Motor neuron (in vitro differentiated cells): ENCODE measurements at regions not wholly inside any gene's neighbourhood (a gene's known extent, or its start where the extent isn't known, plus 50 kb on each side); places are given as distances from the start of the nearest gene placed in this dataset.

Experiments
- ATAC-seq, 8 experiments: fragments of 200-7000 bp; cut with Tn5 transposase; replicated peaks in 6 of 8; 2 replicates each; pipeline ENCODE4 v1.8.0; 2021; ENCODE audit warnings: mild to moderate bottlenecking in 8 of 8, moderate library complexity in 8 of 8
- H3K27ac ChIP-seq, 2 donors: fragments of 250-450 bp; sonication (Bioruptor Pico); 2 replicates each; pipeline ENCODE4 v1.9.0; 2021; ENCODE audit warnings: antibody characterized with exemption in 2 of 2, mild to moderate bottlenecking in 2 of 2, moderate library complexity in 1 of 2
- H3K4me1 ChIP-seq, 2 donors: fragments of 250-450 bp; sonication (Bioruptor Pico); replicated peaks in 1 of 2; 2 replicates each; pipeline ENCODE4 v1.6.1; 2021; ENCODE audit warnings: antibody characterized with exemption in 2 of 2, mild to moderate bottlenecking in 2 of 2, moderate library complexity in 1 of 2
- H3K4me3 ChIP-seq, 5 donors: fragments of 250-450 bp; sonication (Bioruptor Pico); 2 replicates each; pipeline ENCODE4 v1.9.0; 2021; ENCODE audit warnings: antibody characterized with exemption in 5 of 5, mild to moderate bottlenecking in 5 of 5, moderate library complexity in 4 of 5
- WGBS, 10 experiments: fragments of 450-650 bp; shearing (Covaris generic); methylation state at CpG; one replicate each; pipeline ENCODE4 v1.0.0; 2022; 5-methylcytosine and 5-hydroxymethylcytosine counted together
- in situ Hi-C, 9 experiments: fragments of 400-800 bp; cut with MboI; loops; one replicate each; pipeline ENCODE4 v1.15.0; 2021; ENCODE audit warnings: low sequenced_read_pairs in 9 of 9, low pct_unique_long_range_greater_than_20kb in 2 of 9; ENCODE audit not compliant: unreplicated experiment in 9 of 9

DNA sequence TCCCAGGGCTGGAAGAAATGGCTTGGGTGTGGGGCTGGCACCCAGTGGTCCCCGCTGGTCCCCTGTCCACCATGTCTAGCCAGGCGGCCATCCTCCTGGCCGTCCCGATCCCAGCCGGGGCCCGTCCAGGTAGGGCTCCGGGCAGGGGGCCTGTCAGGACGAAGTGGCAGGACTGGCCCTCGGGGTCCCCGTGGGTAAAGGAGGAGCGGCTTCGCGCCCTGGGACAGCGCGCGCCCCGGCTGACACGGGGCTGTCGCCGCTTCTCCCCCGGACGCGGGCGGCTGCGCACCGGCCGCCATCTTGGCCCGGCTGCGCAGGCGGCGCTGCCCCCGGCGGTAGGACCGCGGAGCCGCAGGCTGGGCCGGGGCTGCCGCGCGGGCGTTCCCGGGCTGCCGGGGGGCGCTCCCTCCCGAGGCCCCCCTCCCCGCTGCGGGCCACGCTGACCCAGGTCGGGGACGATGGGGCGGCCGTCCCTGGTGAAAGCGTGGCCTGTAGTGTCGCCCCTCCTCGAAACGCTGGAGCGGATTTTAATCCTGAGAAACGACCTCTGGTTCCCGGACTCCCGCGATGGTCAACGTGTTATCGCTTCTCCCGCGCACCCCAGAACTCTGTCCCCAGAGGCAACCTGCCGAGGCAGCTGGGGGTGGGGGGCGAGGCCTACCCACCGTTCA, 60.4 kb upstream of the BCOR start:
- in situ Hi-C loops, result no loop called here
- WGBS, 10 experiments, result 40% methylated on average over 5 of the region's 68 CpGs; no CpG with 5 or more reads in 9 of the 10 experiments

DNA sequence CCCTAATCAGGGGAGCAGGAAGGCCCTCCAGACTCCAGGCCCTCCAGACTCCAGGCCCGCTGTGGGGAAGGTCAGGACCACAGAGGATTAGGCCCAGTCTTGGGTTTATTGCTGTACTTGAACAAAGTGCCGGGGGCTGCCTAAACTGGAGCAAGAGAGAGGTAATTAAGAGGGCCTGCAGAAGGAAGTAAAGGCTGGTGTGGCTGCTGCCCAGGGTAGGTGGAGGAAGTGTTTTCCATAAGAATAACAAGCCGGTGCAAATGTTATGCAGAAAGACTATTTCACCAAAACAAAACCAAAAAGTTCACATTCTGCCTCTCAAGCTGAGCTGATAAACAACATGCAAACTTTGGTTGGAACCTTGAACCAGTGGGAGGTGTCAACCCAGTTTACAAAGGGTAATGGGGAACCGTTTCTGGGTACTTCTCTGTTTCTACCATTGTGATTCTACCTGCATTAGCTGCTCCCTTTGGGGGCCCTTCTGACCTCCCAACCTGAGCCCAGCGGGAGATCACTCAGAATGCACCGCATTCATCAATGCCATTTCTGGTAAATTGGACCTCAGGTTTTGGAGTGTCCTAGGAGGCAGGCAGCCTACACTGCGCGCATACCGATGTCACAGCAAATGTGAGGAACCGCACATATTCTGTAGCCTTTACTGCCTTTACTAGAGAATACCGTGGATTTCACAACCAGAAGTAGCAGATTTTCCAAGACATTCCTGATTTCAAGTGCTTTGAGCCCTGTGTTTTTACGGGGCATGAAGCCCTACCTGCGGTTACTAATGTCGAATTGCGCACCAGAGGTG, 59.7 kb upstream of the BCOR start:
- Histone ChIP-seq H3K27ac (peak overlapping the region; percentile 93 to 97), H3K4me3 (peak overlapping the region; percentile 33 to 44 (median 39)), H3K4me1 (peaks cover 32 to 34% of the 10 kb centered on the region in 2 donors)
- no peak for ATAC-seq
- in situ Hi-C loops, result no loop called here
- 20 to 100% (median 49%) methylated on average over 1 to 12 of the region's 15 CpGs; no CpG with 5 or more reads in 5 of the 10 experiments for WGBS, 10 experiments

More for the DNA sequence above, 60.4 kb upstream of the BCOR start:
- ATAC-seq, result peak; percentile 4 to 50 (median 18)
- Histone ChIP-seq H3K4me1 (peaks cover 27 to 32% of the 10 kb centered on the region in 2 donors), H3K4me3 (peak overlapping the region; percentile 33 to 44 (median 39)), H3K27ac (peak overlapping the region; percentile 93 to 95)

DNA sequence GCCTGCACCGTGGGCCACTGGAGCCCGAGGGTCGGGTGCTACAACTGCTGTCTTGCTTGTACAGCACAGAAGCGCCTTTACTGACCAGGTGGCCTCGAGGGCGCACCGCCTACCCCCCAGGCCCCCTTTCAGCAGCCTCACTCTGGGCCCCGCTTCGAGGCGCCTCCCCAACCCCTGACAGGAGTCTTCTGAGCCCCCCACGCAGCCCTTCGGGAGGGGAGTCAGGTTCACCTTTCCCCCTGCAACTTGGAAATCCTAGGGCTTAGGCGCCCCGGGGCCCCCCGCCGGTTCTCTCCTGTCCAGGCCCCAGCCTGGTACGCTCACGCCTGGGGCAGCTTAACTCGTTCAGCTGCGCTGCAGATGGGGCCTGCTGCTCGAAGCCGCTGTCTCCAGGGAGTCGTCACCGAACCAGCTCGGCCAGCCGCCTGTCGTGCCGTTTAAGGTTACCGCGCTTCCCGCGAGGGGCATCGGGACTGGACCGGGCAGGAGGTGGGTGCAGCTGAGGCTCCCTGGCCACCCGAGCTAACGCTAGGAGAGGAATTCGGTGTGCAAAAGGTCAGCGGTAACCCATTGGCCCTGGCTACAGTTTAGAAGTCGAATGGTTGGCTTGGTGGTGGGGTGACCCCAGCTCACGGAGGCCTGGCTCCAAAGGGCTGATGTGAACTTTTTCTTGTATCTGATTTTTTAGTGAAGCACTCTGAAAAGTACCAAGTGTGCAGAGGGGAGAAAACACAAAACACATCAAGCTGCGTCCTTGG, 58.9 kb upstream of the BCOR start:
- WGBS, 10 experiments, result 48 to 100% (median 67%) methylated on average over 1 to 5 of the region's 41 CpGs; no CpG with 5 or more reads in 5 of the 10 experiments
- Histone ChIP-seq H3K4me3 (peak overlapping the region in 3 of 5 donors; percentile 30 to 46 (median 30)), H3K4me1 (peaks cover 40 to 42% of the 10 kb centered on the region in 2 donors), H3K27ac (peak overlapping the region; percentile 90 to 97)
- ATAC-seq, result no peak
- in situ Hi-C loops, result no loop called here

DNA sequence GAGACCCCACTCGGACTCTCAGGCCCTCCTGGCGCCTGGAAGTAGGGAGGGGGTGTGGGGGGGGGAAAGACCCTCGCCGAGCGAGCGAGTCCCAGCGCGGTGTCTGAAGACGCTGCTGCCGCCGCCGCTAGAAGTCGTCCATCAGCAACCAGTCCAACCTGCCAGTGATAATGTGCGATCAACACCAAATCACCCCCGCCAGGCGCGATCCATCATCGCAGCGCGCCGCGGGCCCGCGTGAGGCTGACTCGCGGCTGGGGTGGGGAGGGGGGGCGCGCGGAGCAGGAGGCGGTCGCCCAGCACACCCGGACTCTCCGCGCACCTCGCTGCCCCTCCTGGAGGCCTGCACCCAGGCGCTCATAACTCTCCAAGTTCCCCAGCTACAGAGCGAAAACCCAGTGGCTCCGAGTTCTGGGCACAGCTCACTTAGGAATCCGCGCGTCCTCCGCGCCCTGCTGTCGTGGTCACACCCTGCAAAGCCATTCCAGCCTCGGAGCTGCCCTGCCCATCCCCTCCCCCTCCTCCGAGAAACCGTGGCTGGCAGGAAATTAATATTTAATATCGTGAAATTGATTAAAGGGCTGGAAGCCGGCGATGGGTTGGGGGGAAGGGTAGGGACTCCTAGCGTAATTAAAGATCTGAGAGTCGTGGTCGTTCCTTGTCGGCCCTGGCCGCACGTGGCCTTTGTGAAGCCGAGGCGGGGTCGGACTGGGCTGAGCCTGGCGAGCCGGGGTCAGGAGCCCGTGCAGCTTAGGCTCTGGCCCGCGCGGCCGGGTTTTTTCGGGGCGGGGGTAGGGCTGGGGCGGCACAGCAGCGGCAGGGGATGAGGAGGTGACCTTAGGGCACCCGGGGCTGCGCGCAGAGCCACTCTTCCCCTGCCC, 58.1 kb upstream of the BCOR start:
- 30% methylated on average over 6 of the region's 73 CpGs; no CpG with 5 or more reads in 9 of the 10 experiments for WGBS, 10 experiments
- Histone ChIP-seq H3K4me3 (peak overlapping the region; percentile 30 to 46 (median 30)), H3K4me1 (peaks cover 47 to 48% of the 10 kb centered on the region in 2 donors), H3K27ac (peak overlapping the region; percentile 90 to 97)
- ATAC-seq, result peak in 5 of 8 experiments; percentile 13 to 33 (median 28)
- in situ Hi-C loops, result no loop called here

DNA sequence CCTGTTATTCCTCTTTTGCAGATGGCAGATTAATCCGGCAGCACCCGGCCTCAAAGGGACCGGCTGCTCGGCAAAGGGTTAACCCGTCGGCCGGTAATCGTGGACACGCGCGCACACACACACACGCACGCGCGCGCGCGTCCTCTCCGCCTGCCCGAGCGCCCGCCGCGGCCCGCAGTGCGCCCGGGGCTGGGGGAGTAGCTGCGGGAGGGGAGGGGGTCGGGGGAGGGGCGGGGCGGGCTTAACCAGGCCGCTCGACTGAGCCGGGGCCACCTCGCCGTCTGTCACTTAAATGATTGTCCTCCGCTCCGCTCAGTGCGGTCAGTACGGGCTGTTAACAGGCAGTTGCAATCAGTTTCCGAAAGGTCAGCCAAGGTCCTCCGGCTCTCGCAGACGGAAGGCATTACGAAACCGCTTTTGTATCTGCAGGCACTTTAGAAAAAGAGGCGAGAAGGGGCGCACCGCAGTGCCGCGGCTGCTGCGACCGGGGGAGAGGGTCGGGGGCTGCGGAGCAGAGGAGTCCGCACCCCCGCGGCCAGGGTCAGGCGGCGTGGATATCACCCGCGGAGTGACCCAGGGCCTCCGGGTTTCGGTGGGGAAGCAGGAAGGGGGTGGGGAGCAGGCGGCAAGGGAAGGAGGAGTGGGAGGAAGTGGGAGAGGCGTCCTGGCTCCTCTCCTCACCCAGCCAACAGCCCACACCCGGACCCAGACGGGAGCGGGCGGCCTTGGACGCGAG, 57.3 kb upstream of the BCOR start:
- peak overlapping the region; percentile 30 to 46 (median 30) for H3K4me3 ChIP-seq
- ATAC-seq, result peak; percentile 5 to 64 (median 54)
- WGBS, 10 experiments, result no CpG with 5 or more reads among the region's 72 CpGs
- in situ Hi-C loops, result no loop called here
- H3K27ac ChIP-seq, result peak overlapping the region; percentile 90 to 97
- peaks cover 48 to 54% of the 10 kb centered on the region in 2 donors for H3K4me1 ChIP-seq

DNA sequence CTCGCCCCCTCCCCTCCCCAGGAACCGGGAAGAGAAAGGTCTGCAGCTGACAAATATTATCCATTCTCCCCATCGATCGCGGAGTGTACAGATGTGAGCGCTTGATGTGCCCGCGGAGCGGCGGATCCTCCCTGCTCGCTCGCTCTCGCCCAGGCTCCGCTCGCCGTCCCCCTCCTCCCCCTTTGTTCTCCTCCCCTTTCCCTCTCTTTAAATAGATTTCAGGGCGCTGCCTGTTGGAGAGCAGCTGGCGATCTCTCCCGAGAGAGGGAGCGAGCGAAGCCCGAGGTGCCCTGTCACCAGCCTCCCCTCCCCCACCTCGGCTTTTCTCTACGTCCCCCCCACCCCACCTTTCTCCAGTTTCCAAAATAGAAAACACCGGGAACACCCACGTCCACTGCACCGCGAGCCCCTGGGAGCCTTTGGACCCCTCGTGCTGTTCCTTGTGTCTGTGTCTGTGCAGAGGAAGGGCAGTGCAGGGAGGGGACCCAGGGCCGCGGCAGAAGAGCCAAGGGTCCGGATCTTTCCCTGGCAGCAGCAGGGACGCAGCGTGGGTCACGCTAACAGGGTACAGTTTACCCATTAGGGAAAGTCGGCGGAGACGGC, 56.6 kb upstream of the BCOR start:
- ATAC-seq, result peak; percentile 16 to 54 (median 44)
- Histone ChIP-seq H3K4me3 (peak overlapping the region; percentile 30 to 46 (median 30)), H3K27ac (peak overlapping the region; percentile 90 to 97), H3K4me1 (peaks cover 55 to 61% of the 10 kb centered on the region in 2 donors)
- in situ Hi-C loops, result no loop called here
- no CpG with 5 or more reads among the region's 38 CpGs for WGBS, 10 experiments

DNA sequence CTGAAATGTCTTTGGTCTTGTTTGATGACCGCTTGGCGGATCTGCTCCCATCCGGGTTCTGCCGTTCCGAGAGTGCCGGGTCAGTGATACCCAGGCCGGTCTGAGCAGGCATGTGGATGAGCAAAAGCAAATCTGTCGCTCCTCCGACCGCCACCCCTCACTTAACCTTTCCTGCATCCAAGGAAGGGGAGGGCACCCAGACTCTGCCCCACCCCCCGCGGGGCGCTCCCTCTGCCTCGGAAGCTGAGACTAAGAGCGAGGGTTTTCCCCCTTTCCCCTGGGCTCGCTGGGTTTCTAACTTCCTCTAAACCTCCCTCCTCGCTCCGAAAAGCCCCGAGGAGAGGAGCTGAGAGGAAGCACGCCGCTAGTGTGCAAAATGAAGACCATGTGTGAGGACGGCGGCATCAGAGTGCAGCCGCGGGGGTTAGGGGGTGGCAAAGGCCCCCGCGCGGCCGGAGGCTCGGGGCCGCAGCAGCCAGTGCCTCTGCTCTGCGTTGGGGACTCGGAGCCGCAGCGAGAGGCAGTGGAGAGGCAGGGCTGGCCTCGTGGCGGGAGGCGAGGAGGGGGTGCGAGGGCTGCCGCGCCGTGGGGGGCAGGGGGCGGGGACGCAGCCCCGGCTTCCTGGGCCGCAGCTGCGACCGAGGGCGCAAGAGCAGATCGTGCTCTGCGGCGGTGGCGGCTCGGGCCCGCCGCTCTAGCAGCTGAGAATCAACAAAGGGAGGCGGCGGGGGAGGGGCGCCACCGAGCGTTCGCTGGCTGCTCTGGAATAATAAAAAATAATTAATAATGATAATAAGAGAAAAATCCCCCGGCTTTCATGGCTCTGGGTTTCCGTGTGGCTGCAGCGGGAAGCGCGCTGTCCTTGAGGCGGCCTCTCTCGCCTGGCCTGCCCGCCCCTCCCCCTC, 55.8 kb upstream of the BCOR start:
- Histone ChIP-seq H3K4me3 (peak overlapping the region; percentile 30 to 46 (median 30)), H3K4me1 (peaks cover 61 to 64% of the 10 kb centered on the region in 2 donors), H3K27ac (peak overlapping the region; percentile 90 to 97)
- ATAC-seq, result peak; percentile 6 to 50 (median 36)
- in situ Hi-C loops, result no loop called here
- WGBS, 10 experiments, result 15% methylated on average over 4 of the region's 70 CpGs; no CpG with 5 or more reads in 9 of the 10 experiments

DNA sequence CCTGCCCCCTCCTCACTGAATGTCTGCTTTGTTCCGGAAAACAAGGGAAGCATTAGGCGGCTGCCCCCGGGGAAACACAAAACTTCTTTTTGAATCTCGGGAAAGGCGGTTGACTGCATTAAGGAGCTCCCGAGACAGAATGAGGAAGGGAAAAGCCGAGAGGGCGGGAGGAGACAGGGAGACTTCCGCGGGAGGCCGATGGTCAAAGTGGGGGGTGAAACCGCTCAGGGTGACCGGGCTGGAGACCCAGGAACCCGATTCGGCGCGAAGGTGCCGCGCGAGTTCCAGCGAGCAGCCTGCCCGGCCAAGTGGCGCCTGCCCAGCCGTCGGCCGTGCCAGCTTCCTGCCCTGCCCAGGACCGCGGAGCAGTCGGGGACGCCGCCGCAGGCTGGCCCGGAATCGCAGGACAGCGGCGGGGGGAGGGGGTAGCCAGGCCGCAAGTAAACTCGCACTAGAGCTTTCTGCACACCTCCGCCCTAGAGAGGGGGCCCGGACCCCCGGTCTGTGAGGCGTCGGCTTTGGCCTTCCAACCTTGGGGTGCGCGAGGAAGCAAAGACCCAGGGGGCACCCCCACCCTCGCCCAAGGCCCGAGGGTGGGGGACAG, 55.1 kb upstream of the BCOR start:
- peak overlapping the region; percentile 90 to 97 for H3K27ac ChIP-seq
- H3K4me3 ChIP-seq, result peak overlapping the region; percentile 30 to 46 (median 30)
- peaks cover 65 to 66% of the 10 kb centered on the region in 2 donors for H3K4me1 ChIP-seq
- in situ Hi-C loops, result no loop called here
- WGBS, 10 experiments, result 66% methylated on average over 12 of the region's 47 CpGs; no CpG with 5 or more reads in 9 of the 10 experiments
- peak in 3 of 8 experiments; percentile 17 to 21 (median 20) for ATAC-seq

DNA sequence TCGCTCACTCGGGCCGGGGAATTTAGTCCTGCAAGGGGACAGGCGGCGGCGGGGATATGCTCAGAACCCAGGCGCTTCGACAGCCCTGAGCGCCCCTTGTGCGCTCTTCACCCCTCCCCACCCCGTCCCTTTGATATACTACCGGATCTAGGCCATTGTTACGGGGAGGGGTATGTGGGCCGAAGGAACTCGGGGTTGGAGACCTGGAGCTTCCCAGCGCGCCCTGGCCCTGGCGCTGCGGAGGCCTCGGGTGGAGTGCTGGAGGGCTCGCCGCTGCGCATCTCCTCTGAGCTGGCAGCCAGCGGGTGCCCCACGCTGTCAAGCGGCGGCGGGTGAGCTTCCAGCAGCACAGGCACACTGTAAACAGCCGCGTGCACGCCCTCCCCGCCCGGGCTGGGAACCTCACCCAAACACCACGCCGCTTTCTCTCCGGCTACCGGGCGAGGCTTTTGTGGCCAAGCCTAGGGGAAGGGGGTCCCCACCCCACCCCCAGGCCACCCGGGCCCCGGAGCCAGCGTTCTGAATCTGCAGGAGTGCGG, 54.5 kb upstream of the BCOR start:
- H3K4me1 ChIP-seq, result peaks cover 64 to 65% of the 10 kb centered on the region in 2 donors
- WGBS, 10 experiments, result no CpG with 5 or more reads among the region's 42 CpGs
- peak overlapping the region; percentile 90 to 97 for H3K27ac ChIP-seq
- ATAC-seq, result peak in 3 of 8 experiments; percentile 28 to 34 (median 30)
- in situ Hi-C loops, result no loop called here
- H3K4me3 ChIP-seq, result peak overlapping the region; percentile 30 to 46 (median 30)
